Astrocyte (in vitro differentiated cells and primary cell): ENCODE measurements at regions not wholly inside any gene's neighbourhood (a gene's known extent, or its start where the extent isn't known, plus 50 kb on each side); places are given as distances from the start of the nearest gene placed in this dataset.

ENCODE experiments used
- EZH2 ChIP-seq: IDR thresholded peaks from 2 replicates; pipeline ENCODE4 v1.6.1; 2012; ENCODE audit warnings: mild to moderate bottlenecking, low read length, inconsistent platforms; ENCODE audit not compliant: insufficient read depth
- TF ChIP-seq, protein P1 (sequence below): IDR thresholded peaks from 2 replicates; pipeline ENCODE4 v1.5.1; 2011; ENCODE audit warnings: low read depth, mild to moderate bottlenecking, inconsistent platforms, low read length, moderate library complexity; ENCODE audit not compliant: insufficient read depth

DNA sequence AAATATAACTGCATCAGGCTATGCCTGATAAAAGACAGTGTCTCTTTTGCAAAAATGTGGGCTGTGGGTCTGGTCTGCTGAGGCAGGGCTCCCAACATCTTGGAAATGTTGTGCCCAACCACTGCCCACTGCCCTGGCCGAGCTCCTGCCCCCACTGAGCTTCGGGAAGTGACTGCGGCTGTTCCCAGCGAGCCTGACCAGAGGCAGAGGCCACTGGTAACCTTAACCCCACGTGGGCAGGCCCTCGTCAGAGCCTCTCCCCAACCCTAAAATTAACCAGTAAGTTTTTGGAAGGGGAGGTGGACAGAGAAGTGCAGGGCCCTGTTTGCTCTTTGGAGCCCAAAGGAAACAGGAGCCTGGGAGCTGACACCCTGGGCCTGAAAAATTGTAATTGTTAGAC is 225.9 kb downstream of the MAFB start:
- TF ChIP-seq, protein P1, sequence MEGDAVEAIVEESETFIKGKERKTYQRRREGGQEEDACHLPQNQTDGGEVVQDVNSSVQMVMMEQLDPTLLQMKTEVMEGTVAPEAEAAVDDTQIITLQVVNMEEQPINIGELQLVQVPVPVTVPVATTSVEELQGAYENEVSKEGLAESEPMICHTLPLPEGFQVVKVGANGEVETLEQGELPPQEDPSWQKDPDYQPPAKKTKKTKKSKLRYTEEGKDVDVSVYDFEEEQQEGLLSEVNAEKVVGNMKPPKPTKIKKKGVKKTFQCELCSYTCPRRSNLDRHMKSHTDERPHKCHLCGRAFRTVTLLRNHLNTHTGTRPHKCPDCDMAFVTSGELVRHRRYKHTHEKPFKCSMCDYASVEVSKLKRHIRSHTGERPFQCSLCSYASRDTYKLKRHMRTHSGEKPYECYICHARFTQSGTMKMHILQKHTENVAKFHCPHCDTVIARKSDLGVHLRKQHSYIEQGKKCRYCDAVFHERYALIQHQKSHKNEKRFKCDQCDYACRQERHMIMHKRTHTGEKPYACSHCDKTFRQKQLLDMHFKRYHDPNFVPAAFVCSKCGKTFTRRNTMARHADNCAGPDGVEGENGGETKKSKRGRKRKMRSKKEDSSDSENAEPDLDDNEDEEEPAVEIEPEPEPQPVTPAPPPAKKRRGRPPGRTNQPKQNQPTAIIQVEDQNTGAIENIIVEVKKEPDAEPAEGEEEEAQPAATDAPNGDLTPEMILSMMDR, result no peak
- TF ChIP-seq EZH2, result no peak
